B cell (primary cell): ENCODE measurements at regions not wholly inside any gene's neighbourhood (a gene's known extent, or its start where the extent isn't known, plus 50 kb on each side); places are given as distances from the start of the nearest gene placed in this dataset.
"Not testable (repeated sequence)": the region's sequence is repeated elsewhere in the genome, so short reads cannot be mapped to it uniquely, and the experiment has no call there.

Source experiments
- ATAC-seq: fragments of 200-7000 bp; cut with Tn5 transposase; one replicate; pipeline ENCODE4 v1.10.0; 2021; ENCODE audit warnings: low read depth, mild to moderate bottlenecking, moderate number of reproducible peaks, moderate library complexity
- CTCF ChIA-PET: fragments of 350-600 bp; sonication (Branson Sonifier 250); formaldehyde crosslinking; loops from one replicate; lab custom pipeline; 2021; ENCODE audit warnings: antibody characterized with exemption, inconsistent platforms; lab: Charles Lee
- POLR2A ChIA-PET: fragments of 350-600 bp; sonication (Branson Sonifier 250); formaldehyde crosslinking; loops from one replicate; lab custom pipeline; 2021; ENCODE audit warnings: antibody characterized with exemption; lab: Charles Lee
- DNase-seq: peaks from one replicate; pipeline ENCODE4 v3.0.0; 2013
- H2AFZ ChIP-seq: 2 replicates; pipeline ENCODE4 v1.6.1; 2012; ENCODE audit warnings: mild to moderate bottlenecking, low read depth, low read length; ENCODE audit not compliant: insufficient read depth, poor library complexity, severe bottlenecking
- H3K27ac ChIP-seq, 2 donors: 1 replicate in 1 of 2; 2 replicates in 1 of 2; pipeline ENCODE4 v1.5.1; 2012 to 2013; ENCODE audit warnings: low read length in 2 of 2, mild to moderate bottlenecking in 2 of 2, moderate library complexity in 1 of 2
- H3K27me3 ChIP-seq, 4 experiments: fragments of 200-600 bp in 1 of 4; sonication (generic) in 1 of 4; replicated peaks in 1 of 4; 1 replicate in 2 of 4; 2 replicates in 2 of 4; pipeline versions ENCODE4 v1.6.1 to v1.7.0; 2013 to 2016; ENCODE audit warnings: low read length in 3 of 4, mild to moderate bottlenecking in 2 of 4, mixed read lengths in 1 of 4, moderate library complexity in 1 of 4; ENCODE audit not compliant: insufficient read depth in 4 of 4, control insufficient read depth in 3 of 4; ENCODE audit errors: control extremely low read depth in 1 of 4
- H3K36me3 ChIP-seq, 2 experiments: replicated peaks in 1 of 2; 1 replicate in 1 of 2; 2 replicates in 1 of 2; pipeline versions ENCODE4 v1.6.1 to v1.7.1; 2013; ENCODE audit warnings: low read length in 1 of 2; ENCODE audit not compliant: insufficient read depth in 2 of 2, control insufficient read depth in 1 of 2; ENCODE audit errors: control extremely low read depth in 1 of 2, extremely low read depth in 1 of 2
- H3K4me1 ChIP-seq, 2 donors: fragments of 200-600 bp in 1 of 2; sonication (generic) in 1 of 2; 1 replicate in 1 of 2; 2 replicates in 1 of 2; pipeline versions ENCODE4 v1.5.1 to v1.6.1; 2013 to 2017; ENCODE audit warnings: low read length in 2 of 2; ENCODE audit not compliant: control insufficient read depth in 2 of 2, insufficient read depth in 2 of 2
- H3K4me2 ChIP-seq: replicated peaks from 2 replicates; pipeline ENCODE3; 2012; ENCODE audit warnings: mild to moderate bottlenecking, low read depth, low read length; ENCODE audit not compliant: poor library complexity, severe bottlenecking
- H3K4me3 ChIP-seq, 5 experiments: fragments of 200-600 bp in 1 of 5; sonication (generic) in 1 of 5; 1 replicate in 3 of 5; 2 replicates in 2 of 5; pipeline versions ENCODE4 v1.5.1 to v1.7.0; 2011 to 2016; ENCODE audit warnings: low read length in 4 of 5, mild to moderate bottlenecking in 4 of 5, low read depth in 2 of 5, control low read depth in 1 of 5, moderate library complexity in 1 of 5; ENCODE audit not compliant: insufficient read depth in 1 of 5; ENCODE audit errors: control extremely low read depth in 1 of 5, extremely low read depth in 1 of 5
- H3K79me2 ChIP-seq: fragments of 200-600 bp; sonication (generic); one replicate; pipeline ENCODE4 v1.6.0; 2016; ENCODE audit warnings: low read length; ENCODE audit not compliant: control insufficient read depth, insufficient read depth
- H3K9ac ChIP-seq: fragments of 200-600 bp; sonication (generic); 2 replicates; pipeline ENCODE4 v1.6.1; 2017; ENCODE audit warnings: mild to moderate bottlenecking, low read length, moderate library complexity
- H3K9me3 ChIP-seq, 3 donors: one replicate each; pipeline versions ENCODE4 v1.6.1 to v1.7.1; 2013; ENCODE audit warnings: low read length in 2 of 3; ENCODE audit not compliant: control insufficient read depth in 2 of 3, insufficient read depth in 1 of 3; ENCODE audit errors: control extremely low read depth in 1 of 3
- H4K20me1 ChIP-seq: 2 replicates; pipeline ENCODE4 v1.6.0; 2012; ENCODE audit warnings: mild to moderate bottlenecking, low read length; ENCODE audit not compliant: insufficient read depth, control insufficient read depth, poor library complexity, severe bottlenecking
- H3K27ac Mint-ChIP-seq: one replicate; pipeline ENCODE4 v1.8.0; 2021; ENCODE audit warnings: mixed read lengths
- H3K27me3 Mint-ChIP-seq: one replicate; pipeline ENCODE4 v1.8.0; 2021; ENCODE audit warnings: mixed read lengths
- H3K4me1 Mint-ChIP-seq: one replicate; pipeline ENCODE4 v1.8.0; 2021; ENCODE audit warnings: mixed read lengths
- H3K4me3 Mint-ChIP-seq: one replicate; pipeline ENCODE4 v1.8.0; 2021; ENCODE audit warnings: mixed read lengths
- H3K9me3 Mint-ChIP-seq: one replicate; pipeline ENCODE4 v1.8.0; 2022; ENCODE audit warnings: mixed read lengths; ENCODE audit not compliant: insufficient read depth
- WGBS: methylation state at CpG from one replicate; pipeline ENCODE4 v1.1.5; 2013; ENCODE audit warnings: missing lambda C conversion rate; ENCODE audit not compliant: insufficient coverage; 5-methylcytosine and 5-hydroxymethylcytosine counted together
- intact Hi-C: fragments of 100-400 bp; cut with micrococcal nuclease; formaldehyde crosslinking; loops from one replicate; pipeline ENCODE4 v1.10.0; 2022

- CTCF ChIA-PET, H3K27me3 ChIP-seq, H3K9me3 ChIP-seq, H3K36me3 ChIP-seq, H4K20me1 ChIP-seq, H3K4me3 Mint-ChIP-seq, H3K27ac ChIP-seq, H3K79me2 ChIP-seq, H2AFZ ChIP-seq, H3K4me1 Mint-ChIP-seq, H3K9ac ChIP-seq, H3K4me3 ChIP-seq, H3K27me3 Mint-ChIP-seq, H3K4me2 ChIP-seq, ATAC-seq, H3K4me1 ChIP-seq, H3K27ac Mint-ChIP-seq, H3K9me3 Mint-ChIP-seq, DNase-seq, intact Hi-C loops, POLR2A ChIA-PET: not testable (repeated sequence)
- 100% methylated on average over 2 of the region's 4 CpGs for WGBS
Measured at GRCh38 chr2:132318481-132318880, 98.1 kb upstream of the GPR39 start.

DNA sequence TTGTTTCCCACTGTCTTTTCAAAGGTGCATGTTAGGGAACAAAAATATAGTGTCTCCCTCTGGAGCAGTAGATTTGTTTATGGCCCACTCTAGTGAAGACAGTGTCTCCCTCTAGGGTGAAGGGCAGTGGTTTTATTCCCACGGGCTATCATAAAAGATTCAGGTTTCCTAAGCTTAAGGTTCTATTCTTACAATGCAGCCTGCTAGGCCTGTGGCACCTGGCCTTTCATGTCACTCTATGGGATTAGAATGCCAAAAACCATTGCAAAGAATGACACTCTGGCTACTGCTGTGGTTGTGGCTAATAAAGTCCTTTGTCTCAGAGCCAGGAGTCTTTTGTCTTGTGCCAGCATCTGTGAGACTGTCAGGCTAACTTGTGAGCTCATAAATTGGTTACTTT is 92.6 kb upstream of the GPR39 start:
- no CpG with 5 or more reads among the region's 1 CpG for WGBS
- ATAC-seq, H3K4me1 ChIP-seq, H3K4me3 ChIP-seq, H4K20me1 ChIP-seq, H3K4me2 ChIP-seq, H3K4me3 Mint-ChIP-seq, intact Hi-C loops, POLR2A ChIA-PET, H3K36me3 ChIP-seq, H3K9me3 Mint-ChIP-seq, H3K27me3 ChIP-seq, H3K4me1 Mint-ChIP-seq, H3K27ac Mint-ChIP-seq, H3K27ac ChIP-seq, H3K9ac ChIP-seq, CTCF ChIA-PET, H2AFZ ChIP-seq, H3K27me3 Mint-ChIP-seq, H3K9me3 ChIP-seq, H3K79me2 ChIP-seq, DNase-seq: not testable (repeated sequence)

DNA sequence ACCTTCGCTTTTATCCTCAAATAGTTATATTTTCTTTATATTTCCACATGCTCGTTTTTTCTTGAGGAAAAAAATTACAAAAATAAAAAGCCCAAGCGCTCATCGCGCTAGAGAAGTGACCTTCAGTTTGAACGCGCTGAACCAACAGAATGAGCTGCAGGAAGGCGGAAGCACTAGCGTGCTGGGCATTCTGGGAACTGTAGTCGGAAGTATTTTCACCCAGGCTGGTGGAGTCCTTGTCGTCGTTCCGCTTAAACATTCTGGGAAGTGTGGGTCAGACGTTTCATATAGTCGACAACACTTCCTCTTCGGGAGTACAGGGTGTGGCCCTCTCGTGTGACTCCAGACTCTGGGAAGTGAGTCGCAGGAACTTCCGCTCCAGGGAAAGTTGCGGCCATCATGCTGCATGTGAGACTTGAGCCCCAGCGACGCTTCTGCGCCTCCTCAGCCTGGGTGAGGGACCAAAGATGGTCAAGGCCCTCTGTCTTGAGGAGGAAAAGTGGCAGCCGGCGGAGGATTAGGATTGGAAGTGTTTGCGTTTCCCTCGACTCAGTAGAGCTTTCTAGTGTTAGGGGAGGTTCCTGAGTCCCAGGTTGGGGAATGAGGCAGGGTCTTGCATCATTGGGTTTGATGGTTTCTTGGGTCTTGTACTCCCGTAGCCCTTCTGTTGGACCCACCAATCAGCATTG is 84.1 kb upstream of the GPR39 start:
- H3K79me2 ChIP-seq, H3K4me2 ChIP-seq, H3K4me3 Mint-ChIP-seq, H3K4me1 Mint-ChIP-seq, intact Hi-C loops, DNase-seq, H3K9ac ChIP-seq, H3K36me3 ChIP-seq, CTCF ChIA-PET, H3K4me3 ChIP-seq, H2AFZ ChIP-seq, H3K9me3 ChIP-seq, H3K27ac Mint-ChIP-seq, POLR2A ChIA-PET, H4K20me1 ChIP-seq, ATAC-seq, H3K9me3 Mint-ChIP-seq, H3K27ac ChIP-seq, H3K4me1 ChIP-seq, H3K27me3 Mint-ChIP-seq, H3K27me3 ChIP-seq: not testable (repeated sequence)
- WGBS = 87% methylated on average over 21 of the region's 28 CpGs

GRCh38 chr2:132337135-132337534 is 79.5 kb upstream of the GPR39 start:
- CTCF ChIA-PET = not testable (repeated sequence)

More at GRCh38 chr2:132337135-132337534, 79.5 kb upstream of the GPR39 start:
- H3K9ac ChIP-seq, H4K20me1 ChIP-seq, POLR2A ChIA-PET, DNase-seq, H3K4me1 Mint-ChIP-seq, ATAC-seq, H3K27ac ChIP-seq, H3K9me3 Mint-ChIP-seq, H3K27me3 Mint-ChIP-seq, H3K36me3 ChIP-seq, H3K4me3 Mint-ChIP-seq, H2AFZ ChIP-seq, H3K79me2 ChIP-seq, H3K4me3 ChIP-seq, H3K9me3 ChIP-seq, H3K27ac Mint-ChIP-seq, intact Hi-C loops, H3K4me1 ChIP-seq, H3K27me3 ChIP-seq, H3K4me2 ChIP-seq: not testable (repeated sequence)
- 100% methylated on average over 2 of the region's 13 CpGs for WGBS
